ENCODE measurements at regions not wholly inside any gene's neighbourhood (a gene's known extent, or its start where the extent isn't known, plus 50 kb on each side); places are given as distances from the start of the nearest gene placed in this dataset.
A peak's percentile ranks its signal among the peaks of the same experiment; 100 is the strongest.
"Not testable (repeated sequence)": the region's sequence is repeated elsewhere in the genome, so short reads cannot be mapped to it uniquely, and the experiment has no call there.

DNA sequence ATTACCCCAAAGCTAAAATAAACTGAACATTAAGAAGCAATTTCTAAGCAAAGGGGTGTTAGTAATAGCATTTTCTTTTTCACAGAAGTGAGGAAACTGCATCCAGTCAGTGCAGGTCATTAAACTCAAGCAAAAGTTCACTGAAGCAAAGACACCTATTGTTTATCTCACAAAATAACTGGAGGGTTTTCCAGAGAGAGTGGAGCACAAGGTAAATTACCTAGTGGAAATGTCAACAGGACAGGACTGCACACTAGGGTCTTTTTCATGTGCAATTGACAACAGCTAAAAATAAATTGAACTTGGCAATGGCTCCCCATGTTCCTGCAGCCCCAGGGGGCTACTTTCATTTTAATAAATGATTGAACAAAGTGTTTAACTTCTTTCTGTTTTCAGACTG is 742.0 kb downstream of the GALC start:
- TF ChIP-seq, protein P1, sequence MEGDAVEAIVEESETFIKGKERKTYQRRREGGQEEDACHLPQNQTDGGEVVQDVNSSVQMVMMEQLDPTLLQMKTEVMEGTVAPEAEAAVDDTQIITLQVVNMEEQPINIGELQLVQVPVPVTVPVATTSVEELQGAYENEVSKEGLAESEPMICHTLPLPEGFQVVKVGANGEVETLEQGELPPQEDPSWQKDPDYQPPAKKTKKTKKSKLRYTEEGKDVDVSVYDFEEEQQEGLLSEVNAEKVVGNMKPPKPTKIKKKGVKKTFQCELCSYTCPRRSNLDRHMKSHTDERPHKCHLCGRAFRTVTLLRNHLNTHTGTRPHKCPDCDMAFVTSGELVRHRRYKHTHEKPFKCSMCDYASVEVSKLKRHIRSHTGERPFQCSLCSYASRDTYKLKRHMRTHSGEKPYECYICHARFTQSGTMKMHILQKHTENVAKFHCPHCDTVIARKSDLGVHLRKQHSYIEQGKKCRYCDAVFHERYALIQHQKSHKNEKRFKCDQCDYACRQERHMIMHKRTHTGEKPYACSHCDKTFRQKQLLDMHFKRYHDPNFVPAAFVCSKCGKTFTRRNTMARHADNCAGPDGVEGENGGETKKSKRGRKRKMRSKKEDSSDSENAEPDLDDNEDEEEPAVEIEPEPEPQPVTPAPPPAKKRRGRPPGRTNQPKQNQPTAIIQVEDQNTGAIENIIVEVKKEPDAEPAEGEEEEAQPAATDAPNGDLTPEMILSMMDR (IDR thresholded peaks at IDR 0.05; ENCODE audit: unreplicated experiment) = no peak
- H3K27ac Mint-ChIP-seq (ENCODE audit: unreplicated experiment) = no peak overlapping the region
- no peak overlapping the region for H3K4me3 Mint-ChIP-seq (ENCODE audit: unreplicated experiment)
- H3K4me1 Mint-ChIP-seq (ENCODE audit: unreplicated experiment) = no peaks in the 10 kb centered on the region
- H3K9me3 Mint-ChIP-seq (ENCODE audit: unreplicated experiment) = no peaks in the 10 kb centered on the region
- no peak for DNase-seq (ENCODE audit: low spot score)
- H3K36me3 Mint-ChIP-seq (ENCODE audit: low read depth, unreplicated experiment) = no peaks in the 10 kb centered on the region
- H3K27me3 Mint-ChIP-seq (ENCODE audit: unreplicated experiment) = no peaks in the 10 kb centered on the region

DNA sequence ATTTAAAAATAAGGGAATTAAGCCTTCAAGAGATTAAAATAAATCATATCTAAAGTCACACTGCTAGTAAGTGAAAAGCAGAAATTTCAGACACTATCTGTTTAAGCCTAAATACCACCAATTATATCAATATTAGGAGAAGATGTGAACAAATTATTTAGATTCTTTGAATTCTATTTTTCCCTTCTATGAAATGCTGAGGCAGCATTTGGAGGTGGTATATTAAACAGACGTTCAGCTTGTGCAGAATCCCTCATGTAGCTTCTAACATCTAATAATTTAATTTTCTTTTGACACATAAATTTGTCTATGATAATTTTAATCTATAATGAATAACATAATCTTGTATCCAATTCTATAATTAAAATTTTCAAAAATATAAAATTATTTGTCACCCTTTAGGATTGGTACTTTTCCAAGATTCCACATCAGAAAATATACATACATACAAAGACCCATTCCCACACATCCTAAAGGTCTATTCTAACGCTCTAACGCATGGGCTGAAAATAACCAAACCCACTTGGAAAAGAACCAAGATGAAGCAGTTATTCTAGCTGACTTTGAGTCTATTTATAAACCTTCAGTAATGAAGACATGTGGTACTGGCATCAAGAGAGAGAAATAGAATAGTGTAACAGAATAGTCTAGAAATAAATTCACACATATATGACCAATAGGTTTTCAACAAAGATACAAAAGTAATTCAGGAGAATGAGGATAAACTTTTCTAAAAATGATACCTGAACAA is 751.8 kb downstream of the GALC start:
- Mint-ChIP-seq H3K27ac (ENCODE audit: unreplicated experiment) (no peak overlapping the region), H3K9me3 (ENCODE audit: unreplicated experiment) (no peaks in the 10 kb centered on the region), H3K4me3 (ENCODE audit: unreplicated experiment) (no peak overlapping the region), H3K27me3 (ENCODE audit: unreplicated experiment) (peaks cover 1% of the 10 kb centered on the region), H3K4me1 (ENCODE audit: unreplicated experiment) (peaks cover 22% of the 10 kb centered on the region), H3K36me3 (ENCODE audit: low read depth, unreplicated experiment) (peaks cover 4% of the 10 kb centered on the region)
- TF ChIP-seq, protein P1 (IDR thresholded peaks at IDR 0.05; ENCODE audit: unreplicated experiment) = no peak
- DNase-seq (ENCODE audit: low spot score) = no peak

DNA sequence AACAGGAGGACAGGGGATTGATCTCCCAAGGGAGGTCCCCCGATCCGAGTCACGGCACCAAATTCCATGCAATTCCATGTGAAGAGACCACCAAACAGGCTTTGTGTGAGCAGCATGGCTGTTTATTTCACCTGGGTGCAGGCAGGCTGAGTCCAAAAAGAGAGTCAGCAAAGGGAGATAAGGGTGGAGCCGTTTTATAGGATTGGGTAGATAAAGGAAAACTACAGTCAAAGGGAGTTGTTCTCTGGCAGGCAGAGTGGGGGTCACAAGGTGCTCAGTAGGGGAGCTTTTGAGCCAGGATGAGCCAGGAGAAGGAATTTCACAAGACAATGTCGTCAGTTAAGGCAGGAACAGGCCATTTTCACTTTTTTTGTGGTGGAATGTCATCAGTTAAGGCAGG is 752.7 kb downstream of the GALC start:
- H3K9me3 Mint-ChIP-seq (ENCODE audit: unreplicated experiment); H3K36me3 Mint-ChIP-seq (ENCODE audit: low read depth, unreplicated experiment); DNase-seq (ENCODE audit: low spot score); H3K27me3 Mint-ChIP-seq (ENCODE audit: unreplicated experiment): not testable (repeated sequence)
- Mint-ChIP-seq H3K4me1 (ENCODE audit: unreplicated experiment) (peaks cover 22% of the 10 kb centered on the region), H3K4me3 (ENCODE audit: unreplicated experiment) (peak overlapping the region; percentile 27), H3K27ac (ENCODE audit: unreplicated experiment) (peak overlapping the region; percentile 65)

DNA sequence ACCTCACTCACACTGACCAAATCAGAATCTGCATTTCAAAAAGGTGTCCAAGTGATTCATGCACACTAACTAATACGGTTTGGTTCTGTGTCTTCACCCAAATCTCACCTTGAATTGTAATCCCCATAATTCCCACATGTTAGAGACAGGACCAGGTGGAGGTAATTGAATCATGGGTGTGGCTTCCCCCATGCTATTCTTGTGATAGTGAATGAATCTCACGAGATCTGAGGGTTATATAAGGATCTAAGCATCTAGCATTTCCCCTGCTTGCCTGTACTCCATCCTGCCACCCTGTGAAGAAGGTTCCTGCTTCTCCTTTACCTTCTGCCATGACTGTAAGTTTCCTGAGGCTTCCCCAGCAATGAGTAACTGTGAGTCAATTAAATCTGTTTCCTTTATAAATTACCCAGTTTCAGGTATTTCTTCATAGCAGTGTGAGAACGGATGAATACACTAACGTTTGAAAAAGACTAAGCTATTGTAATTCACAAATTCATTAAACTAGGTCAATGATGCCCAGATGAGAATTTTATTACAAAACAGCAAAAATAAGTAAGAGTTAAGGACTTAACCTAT is 759.1 kb downstream of the GALC start:
- Mint-ChIP-seq H3K9me3 (ENCODE audit: unreplicated experiment) (peaks cover 3% of the 10 kb centered on the region), H3K27ac (ENCODE audit: unreplicated experiment) (no peak overlapping the region)

GRCh38 chr14:87233266-87233665 is 759.7 kb downstream of the GALC start:
- TF ChIP-seq, protein P1 (IDR thresholded peaks at IDR 0.05; ENCODE audit: unreplicated experiment) = no peak
- Mint-ChIP-seq H3K4me1 (ENCODE audit: unreplicated experiment) (peaks cover 5% of the 10 kb centered on the region), H3K27me3 (ENCODE audit: unreplicated experiment) (peaks cover 1% of the 10 kb centered on the region), H3K9me3 (ENCODE audit: unreplicated experiment) (peaks cover 3% of the 10 kb centered on the region), H3K27ac (ENCODE audit: unreplicated experiment) (no peak overlapping the region), H3K4me3 (ENCODE audit: unreplicated experiment) (no peak overlapping the region), H3K36me3 (ENCODE audit: low read depth, unreplicated experiment) (peaks cover 10% of the 10 kb centered on the region)
- no peak for DNase-seq (ENCODE audit: low spot score)

More for the DNA sequence above, 759.1 kb downstream of the GALC start:
- TF ChIP-seq, protein P1 (IDR thresholded peaks at IDR 0.05; ENCODE audit: unreplicated experiment) = no peak
- Mint-ChIP-seq H3K4me1 (ENCODE audit: unreplicated experiment) (peaks cover 8% of the 10 kb centered on the region), H3K36me3 (ENCODE audit: low read depth, unreplicated experiment) (peaks cover 10% of the 10 kb centered on the region), H3K4me3 (ENCODE audit: unreplicated experiment) (no peak overlapping the region), H3K27me3 (ENCODE audit: unreplicated experiment) (peaks cover 1% of the 10 kb centered on the region)
- no peak for DNase-seq (ENCODE audit: low spot score)
